Large intestine (tissue), 3 donors: ENCODE measurements at regions not wholly inside any gene's neighbourhood (a gene's known extent, or its start where the extent isn't known, plus 50 kb on each side); places are given as distances from the start of the nearest gene placed in this dataset.

ENCODE experiments used
- DNase-seq, 2 donors: peaks; one replicate each; pipeline versions ENCODE4 v3.0.0 to v3.0.0-alpha.2; 2013
- H3K27ac ChIP-seq: one replicate; pipeline ENCODE4 v1.5.1; 2013; ENCODE audit warnings: low read length
- H3K27me3 ChIP-seq: 2 replicates; pipeline ENCODE4 v1.6.1; 2013; ENCODE audit warnings: low read length; ENCODE audit not compliant: control insufficient read depth, insufficient read depth
- H3K36me3 ChIP-seq: 2 replicates; pipeline ENCODE4 v1.6.1; 2013; ENCODE audit warnings: low read length; ENCODE audit not compliant: control insufficient read depth, insufficient read depth
- H3K4me1 ChIP-seq: one replicate; pipeline ENCODE4 v1.6.1; 2013; ENCODE audit warnings: low read length; ENCODE audit not compliant: control insufficient read depth, insufficient read depth
- H3K4me3 ChIP-seq: one replicate; pipeline ENCODE4 v1.5.1; 2013; ENCODE audit warnings: low read length
- H3K9me3 ChIP-seq: one replicate; pipeline ENCODE4 v1.6.1; 2013; ENCODE audit warnings: mild to moderate bottlenecking, low read depth, low read length, moderate library complexity; ENCODE audit not compliant: control insufficient read depth
- WGBS: methylation state at CpG from one replicate; pipeline ENCODE4 v1.1.5; 2013; ENCODE audit warnings: low lambda C conversion rate; ENCODE audit not compliant: insufficient coverage; 5-methylcytosine and 5-hydroxymethylcytosine counted together

DNA sequence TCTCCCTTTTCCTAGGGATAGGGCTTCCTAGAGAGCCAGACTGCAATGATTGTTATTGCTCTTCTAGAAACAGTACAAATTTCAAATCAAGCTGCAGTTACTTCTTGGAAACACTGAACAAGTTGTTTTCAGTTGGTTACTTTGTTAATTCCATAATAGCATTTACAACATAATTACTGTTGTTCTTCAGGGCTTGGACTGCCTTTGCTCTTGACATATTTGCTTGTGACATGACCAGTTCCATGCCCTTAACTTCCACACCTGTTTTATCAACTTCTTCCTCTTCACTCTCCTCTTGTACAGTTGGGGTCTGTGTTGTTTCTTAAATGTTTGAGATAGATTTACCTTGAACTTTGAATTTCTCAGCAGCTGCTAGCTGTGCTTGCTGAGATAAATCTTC lies 104.4 kb downstream of the SEC23IP start:
- no peak for DNase-seq
- Histone ChIP-seq H3K27me3 (no peaks in the 10 kb centered on the region), H3K27ac (no peak overlapping the region), H3K4me3 (no peak overlapping the region), H3K9me3 (no peaks in the 10 kb centered on the region), H3K4me1 (no peaks in the 10 kb centered on the region), H3K36me3 (no peaks in the 10 kb centered on the region)

DNA sequence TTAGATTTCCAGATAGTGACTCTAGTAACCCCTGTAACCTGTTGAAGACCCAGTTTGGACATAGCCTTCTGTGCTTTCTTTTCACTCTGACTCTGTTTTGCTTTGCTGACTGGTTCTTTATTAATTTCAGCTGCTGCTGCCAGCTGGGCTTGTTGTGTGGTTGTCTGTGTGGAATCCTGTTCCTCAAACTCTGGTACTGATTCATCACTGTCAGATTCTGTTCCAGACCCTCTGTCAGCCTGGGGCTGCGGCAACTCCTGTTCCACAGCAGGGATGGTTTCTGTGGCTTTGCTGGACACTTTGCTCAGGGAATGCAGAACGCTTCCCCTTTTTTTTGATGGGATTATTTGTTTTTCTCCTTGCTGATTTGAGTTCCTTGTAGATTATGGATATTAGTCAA lies 104.9 kb downstream of the SEC23IP start:
- Histone ChIP-seq H3K4me3 (no peak overlapping the region), H3K9me3 (no peaks in the 10 kb centered on the region), H3K4me1 (no peaks in the 10 kb centered on the region), H3K36me3 (no peaks in the 10 kb centered on the region), H3K27ac (no peak overlapping the region), H3K27me3 (no peaks in the 10 kb centered on the region)
- no CpG with 5 or more reads among the region's 2 CpGs for WGBS
- no peak for DNase-seq

DNA sequence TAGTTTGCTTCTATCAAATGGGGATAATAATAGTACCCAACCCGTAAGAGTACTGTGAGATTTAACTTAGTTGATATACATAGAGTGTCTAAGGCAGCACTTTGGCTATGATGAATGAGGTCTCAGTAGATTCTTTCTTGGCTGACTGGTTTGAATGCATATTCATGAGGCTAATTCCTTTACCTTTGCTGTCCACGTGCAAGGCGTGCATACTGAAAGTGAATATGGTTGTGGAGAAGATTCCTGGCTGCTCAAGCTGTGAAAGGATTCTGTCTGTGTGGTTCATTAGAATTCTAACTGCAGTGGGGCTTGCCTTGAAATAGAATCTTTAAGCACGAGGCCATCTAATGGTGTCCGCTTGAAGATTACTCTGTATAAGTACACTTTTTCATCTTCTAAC lies 110.3 kb downstream of the SEC23IP start:
- DNase-seq, result no peak
- Histone ChIP-seq H3K4me1 (no peaks in the 10 kb centered on the region), H3K27ac (no peak overlapping the region), H3K36me3 (no peaks in the 10 kb centered on the region), H3K9me3 (no peaks in the 10 kb centered on the region), H3K4me3 (no peak overlapping the region), H3K27me3 (peaks cover 3% of the 10 kb centered on the region)
- WGBS, result 88% methylated on average over 3 of the region's 5 CpGs

DNA sequence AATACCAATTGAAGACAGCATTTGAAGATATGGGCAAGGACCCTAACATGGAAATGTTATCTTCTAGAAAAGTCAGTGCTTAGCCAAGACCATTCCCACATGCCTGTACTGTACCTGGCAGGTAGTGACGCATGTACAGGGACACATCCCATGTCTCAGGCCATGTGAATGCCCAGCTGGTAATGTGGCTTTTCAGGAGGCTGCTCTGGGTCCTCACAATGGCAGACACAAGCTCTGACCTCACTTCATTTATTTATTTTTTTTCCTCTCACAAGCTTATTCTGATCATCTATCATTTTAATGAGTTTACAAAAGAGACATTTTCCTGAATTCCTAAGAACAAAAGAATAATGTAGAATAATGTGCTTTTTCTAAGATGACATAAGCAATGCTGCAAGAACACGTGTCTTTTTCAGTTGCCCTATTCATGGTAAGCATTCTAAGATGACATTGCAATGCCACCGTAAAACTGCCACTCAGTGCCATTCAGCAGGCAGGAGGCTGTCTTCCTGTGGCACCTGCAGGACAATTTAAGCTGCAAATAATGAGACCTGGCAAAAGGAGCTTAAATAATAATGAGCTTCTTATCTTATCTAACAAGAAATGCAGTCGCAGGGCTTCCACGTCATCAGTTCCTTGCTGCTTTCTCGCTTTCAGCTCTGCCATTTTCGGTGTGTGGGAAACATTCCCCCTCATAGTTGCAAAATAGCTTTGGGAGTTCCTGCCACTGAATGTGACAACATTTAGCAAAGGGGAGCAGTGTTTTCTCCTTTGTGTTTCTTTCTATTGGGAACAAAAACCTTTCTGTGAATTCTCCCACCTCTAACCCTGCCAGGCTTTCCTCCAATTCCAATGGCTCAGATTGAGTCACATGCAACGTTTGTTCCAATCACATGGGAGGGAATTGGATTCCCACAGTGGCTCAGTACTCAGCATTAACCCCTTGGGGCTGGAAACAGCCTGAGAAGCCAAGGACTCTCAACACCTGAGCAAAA lies 113.0 kb downstream of the SEC23IP start:
- no peak for DNase-seq
- Histone ChIP-seq H3K27ac (no peak overlapping the region), H3K4me3 (no peak overlapping the region), H3K27me3 (peaks cover 5% of the 10 kb centered on the region), H3K36me3 (no peaks in the 10 kb centered on the region), H3K9me3 (no peaks in the 10 kb centered on the region), H3K4me1 (no peaks in the 10 kb centered on the region)
- 60% methylated on average over 1 of the region's 8 CpGs for WGBS

DNA sequence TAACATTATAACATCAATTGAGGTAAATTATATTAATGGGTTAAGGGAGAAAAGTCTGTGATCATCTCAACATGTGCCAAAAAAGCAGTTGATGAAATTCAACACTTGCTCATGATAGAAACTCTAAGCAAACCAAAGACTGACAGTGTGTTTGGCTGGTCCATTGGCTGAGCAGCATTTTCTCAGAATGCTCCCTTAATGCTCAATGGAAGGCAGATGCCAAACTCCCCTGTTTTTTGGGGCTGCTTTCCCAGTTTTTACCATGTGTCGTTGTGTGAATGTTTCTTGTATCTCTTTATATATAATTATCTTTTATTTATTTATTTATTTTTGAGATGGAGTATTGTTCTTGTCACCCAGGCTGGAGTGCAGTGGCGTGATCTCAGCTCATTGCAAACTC lies 114.7 kb downstream of the SEC23IP start:
- H3K4me3 ChIP-seq, result no peak overlapping the region
- H3K27ac ChIP-seq, result no peak overlapping the region
- no peaks in the 10 kb centered on the region for H3K9me3 ChIP-seq
- no CpG with 5 or more reads among the region's 2 CpGs for WGBS
- no peaks in the 10 kb centered on the region for H3K4me1 ChIP-seq
- H3K36me3 ChIP-seq, result no peaks in the 10 kb centered on the region
- no peak for DNase-seq
- peaks cover 21% of the 10 kb centered on the region for H3K27me3 ChIP-seq

DNA sequence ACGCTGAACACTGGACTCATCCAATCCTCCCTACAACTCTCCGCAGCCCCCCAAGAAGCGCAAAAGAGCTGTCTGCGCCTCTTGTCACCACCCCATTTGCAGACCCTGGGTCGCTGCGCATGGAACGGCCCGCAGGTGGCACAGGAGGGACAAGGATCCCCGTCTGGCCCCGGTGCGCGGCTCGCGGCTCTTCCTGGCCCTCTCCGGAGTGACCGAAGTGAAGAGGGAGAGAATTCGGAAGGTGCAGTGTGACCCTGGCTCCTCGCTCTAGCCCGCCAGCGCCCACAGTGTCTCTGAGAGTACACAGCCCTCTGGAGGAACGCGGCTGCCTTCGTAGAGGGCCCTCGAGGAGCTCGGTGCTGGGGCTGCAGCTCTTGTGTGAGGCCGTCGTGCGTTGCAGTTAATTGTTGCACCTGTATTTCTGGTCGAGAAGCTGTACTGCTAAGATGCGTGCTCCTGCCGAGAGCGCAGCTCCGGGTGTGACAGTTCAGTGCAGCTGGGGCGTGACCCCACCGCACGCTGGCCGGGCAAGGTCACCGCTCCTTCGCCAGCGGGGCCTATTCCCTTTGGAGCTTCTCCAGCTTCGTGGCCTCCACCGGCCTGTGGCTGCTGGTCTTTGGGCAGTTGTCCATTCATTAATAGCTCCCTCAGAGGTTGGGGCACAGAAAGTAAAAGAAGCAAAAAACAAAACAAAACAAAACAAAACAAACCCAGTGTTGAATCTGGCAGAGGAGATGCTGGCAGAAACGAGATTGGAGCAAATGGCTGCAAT lies 119.0 kb downstream of the SEC23IP start:
- no CpG with 5 or more reads among the region's 43 CpGs for WGBS
- H3K4me1 ChIP-seq, result no peaks in the 10 kb centered on the region
- peaks cover 27% of the 10 kb centered on the region for H3K27me3 ChIP-seq
- no peak for DNase-seq
- no peaks in the 10 kb centered on the region for H3K9me3 ChIP-seq
- H3K4me3 ChIP-seq, result no peak overlapping the region
- H3K27ac ChIP-seq, result no peak overlapping the region
- H3K36me3 ChIP-seq, result no peaks in the 10 kb centered on the region

DNA sequence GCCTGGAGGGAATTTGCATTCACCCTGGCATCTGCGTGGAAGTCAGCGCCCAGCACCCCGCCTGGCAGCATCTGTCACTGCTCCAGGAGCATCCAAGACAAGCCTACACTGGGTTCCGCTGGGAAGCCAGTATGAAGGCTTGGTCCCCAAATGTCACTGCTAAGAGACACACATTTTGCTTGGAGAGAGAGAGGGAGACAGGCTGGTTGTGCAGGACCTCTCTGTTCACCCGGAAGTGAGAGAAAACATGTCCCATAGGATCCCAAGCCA lies 119.5 kb downstream of the SEC23IP start:
- H3K27me3 ChIP-seq, result peaks cover 27% of the 10 kb centered on the region
- H3K36me3 ChIP-seq, result no peaks in the 10 kb centered on the region
- WGBS, result no CpG with 5 or more reads among the region's 5 CpGs
- H3K4me1 ChIP-seq, result no peaks in the 10 kb centered on the region
- no peak overlapping the region for H3K4me3 ChIP-seq
- no peaks in the 10 kb centered on the region for H3K9me3 ChIP-seq
- H3K27ac ChIP-seq, result no peak overlapping the region
- no peak for DNase-seq

DNA sequence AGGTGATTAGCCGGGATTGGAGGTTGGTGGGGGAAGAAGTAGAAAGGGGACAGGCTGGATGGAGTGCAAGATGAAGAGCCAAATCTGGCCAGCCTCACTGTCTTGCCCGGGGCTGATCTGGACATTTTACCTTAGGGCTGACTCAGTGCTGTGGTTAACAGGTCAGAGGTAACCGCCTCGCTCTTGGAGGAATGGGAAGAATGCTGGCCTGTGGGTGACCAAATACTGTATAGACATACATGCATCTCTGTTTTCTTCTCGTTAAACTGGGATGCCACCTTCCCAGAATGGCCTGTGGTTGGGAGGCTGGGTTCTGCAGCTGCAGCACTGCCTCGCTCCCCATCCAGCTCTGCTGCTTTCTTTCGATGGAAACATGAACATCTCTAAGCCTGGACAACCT lies 120.0 kb downstream of the SEC23IP start:
- H3K4me3 ChIP-seq, result no peak overlapping the region
- no peaks in the 10 kb centered on the region for H3K9me3 ChIP-seq
- no peak for DNase-seq
- no peak overlapping the region for H3K27ac ChIP-seq
- WGBS, result 100% methylated on average over 2 of the region's 7 CpGs
- peaks cover 27% of the 10 kb centered on the region for H3K27me3 ChIP-seq
- no peaks in the 10 kb centered on the region for H3K36me3 ChIP-seq
- H3K4me1 ChIP-seq, result no peaks in the 10 kb centered on the region

DNA sequence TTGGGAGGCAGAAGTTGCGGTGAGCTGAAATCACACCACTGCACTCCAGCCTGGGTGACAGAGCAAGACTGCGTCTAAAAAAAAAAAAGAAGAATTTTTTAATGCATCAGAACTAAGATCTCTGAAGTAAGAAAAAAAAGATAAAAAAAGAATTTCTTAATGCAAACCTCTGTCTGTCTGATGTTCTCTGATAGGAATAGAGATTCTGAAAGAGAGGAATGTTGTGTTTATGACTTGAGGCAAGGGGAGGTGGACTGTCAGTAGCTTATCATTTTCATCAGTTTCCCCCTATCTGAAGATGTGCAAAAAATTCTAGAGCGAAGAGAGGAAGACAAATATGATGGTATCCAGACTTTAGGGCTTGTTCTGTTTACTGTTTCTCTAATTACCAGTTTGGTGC lies 121.5 kb downstream of the SEC23IP start:
- no peak for DNase-seq
- no peak overlapping the region for H3K4me3 ChIP-seq
- no peaks in the 10 kb centered on the region for H3K4me1 ChIP-seq
- 73% methylated on average over 3 of the region's 3 CpGs for WGBS
- peaks cover 25% of the 10 kb centered on the region for H3K27me3 ChIP-seq
- H3K36me3 ChIP-seq, result no peaks in the 10 kb centered on the region
- H3K27ac ChIP-seq, result no peak overlapping the region
- H3K9me3 ChIP-seq, result no peaks in the 10 kb centered on the region

DNA sequence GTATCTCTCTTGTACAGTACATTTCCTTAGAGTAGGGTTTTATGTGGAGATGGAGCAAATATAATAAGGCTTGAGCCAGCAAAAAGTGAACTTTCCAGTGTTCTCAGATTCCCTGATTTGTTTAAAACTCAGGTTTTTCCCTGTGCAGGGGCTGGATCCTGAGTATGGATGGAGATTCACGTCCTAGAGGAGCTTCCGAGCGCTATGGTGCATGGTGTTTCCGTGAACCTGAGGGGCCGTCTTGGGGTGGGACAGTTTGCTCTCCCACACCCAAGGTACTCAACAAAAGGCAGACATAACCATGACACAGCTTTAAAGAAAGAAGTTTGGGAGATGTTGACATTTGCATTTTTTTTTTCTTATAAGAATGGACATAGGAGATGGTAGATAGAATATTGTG lies 122.5 kb downstream of the SEC23IP start:
- no peak overlapping the region for H3K27ac ChIP-seq
- peaks cover 25% of the 10 kb centered on the region for H3K27me3 ChIP-seq
- H3K4me3 ChIP-seq, result no peak overlapping the region
- DNase-seq, result no peak
- H3K9me3 ChIP-seq, result no peaks in the 10 kb centered on the region
- H3K4me1 ChIP-seq, result no peaks in the 10 kb centered on the region
- H3K36me3 ChIP-seq, result no peaks in the 10 kb centered on the region
- WGBS, result no CpG with 5 or more reads among the region's 5 CpGs
